ENCODE measurements at regions not wholly inside any gene's neighbourhood (a gene's known extent, or its start where the extent isn't known, plus 50 kb on each side); places are given as distances from the start of the nearest gene placed in this dataset.

DNA sequence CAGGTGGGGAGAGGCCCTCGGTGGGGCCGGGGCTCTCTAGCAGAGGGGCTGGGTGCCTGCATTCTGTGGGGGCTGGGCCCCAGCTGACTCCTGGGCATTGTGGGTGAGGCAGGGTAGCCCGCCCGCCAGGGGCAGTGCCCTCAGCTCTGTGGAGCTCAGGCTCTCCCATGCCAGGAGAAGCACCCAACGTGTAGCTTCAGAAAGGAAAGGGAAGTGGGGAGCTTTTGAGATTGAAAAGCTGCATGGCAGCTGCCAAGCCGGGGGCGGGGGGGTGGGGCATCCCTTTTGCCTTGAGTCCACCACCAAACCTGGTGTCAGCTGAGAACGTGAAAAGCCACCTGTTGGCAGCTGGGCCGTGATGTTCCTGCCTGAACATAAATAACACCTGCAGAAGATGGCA lies 192.1 kb upstream of the CIBAR2 start:
- TF ChIP-seq EP300 (IDR thresholded peaks at IDR 0.05; ENCODE audit: borderline replicate concordance in 1 of 2, low read depth in 1 of 2, low read length in 1 of 2) (no peak), RCOR1 (IDR thresholded peaks at IDR 0.05; ENCODE audit: low read length) (no peak), NRF1 (IDR thresholded peaks at IDR 0.05; ENCODE audit: low read depth, low read length) (no peak), MXI1 (IDR thresholded peaks at IDR 0.05; ENCODE audit: low read depth, low read length) (no peak), FOXM1 (IDR thresholded peaks at IDR 0.05; ENCODE audit: low read depth) (no peak), GATA2 (CRISPR knock-in tag; IDR thresholded peaks at IDR 0.05) (no peak), ELF1 (IDR thresholded peaks at IDR 0.05) (no peak), YY1 (IDR thresholded peaks at IDR 0.05; ENCODE audit: low read depth) (no peak), RAD21 (IDR thresholded peaks at IDR 0.05; ENCODE audit: low read length) (no peak)
- TF ChIP-seq, protein P1, sequence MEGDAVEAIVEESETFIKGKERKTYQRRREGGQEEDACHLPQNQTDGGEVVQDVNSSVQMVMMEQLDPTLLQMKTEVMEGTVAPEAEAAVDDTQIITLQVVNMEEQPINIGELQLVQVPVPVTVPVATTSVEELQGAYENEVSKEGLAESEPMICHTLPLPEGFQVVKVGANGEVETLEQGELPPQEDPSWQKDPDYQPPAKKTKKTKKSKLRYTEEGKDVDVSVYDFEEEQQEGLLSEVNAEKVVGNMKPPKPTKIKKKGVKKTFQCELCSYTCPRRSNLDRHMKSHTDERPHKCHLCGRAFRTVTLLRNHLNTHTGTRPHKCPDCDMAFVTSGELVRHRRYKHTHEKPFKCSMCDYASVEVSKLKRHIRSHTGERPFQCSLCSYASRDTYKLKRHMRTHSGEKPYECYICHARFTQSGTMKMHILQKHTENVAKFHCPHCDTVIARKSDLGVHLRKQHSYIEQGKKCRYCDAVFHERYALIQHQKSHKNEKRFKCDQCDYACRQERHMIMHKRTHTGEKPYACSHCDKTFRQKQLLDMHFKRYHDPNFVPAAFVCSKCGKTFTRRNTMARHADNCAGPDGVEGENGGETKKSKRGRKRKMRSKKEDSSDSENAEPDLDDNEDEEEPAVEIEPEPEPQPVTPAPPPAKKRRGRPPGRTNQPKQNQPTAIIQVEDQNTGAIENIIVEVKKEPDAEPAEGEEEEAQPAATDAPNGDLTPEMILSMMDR (IDR thresholded peaks at IDR 0.05) = no peak
- TF ChIP-seq, protein P2, sequence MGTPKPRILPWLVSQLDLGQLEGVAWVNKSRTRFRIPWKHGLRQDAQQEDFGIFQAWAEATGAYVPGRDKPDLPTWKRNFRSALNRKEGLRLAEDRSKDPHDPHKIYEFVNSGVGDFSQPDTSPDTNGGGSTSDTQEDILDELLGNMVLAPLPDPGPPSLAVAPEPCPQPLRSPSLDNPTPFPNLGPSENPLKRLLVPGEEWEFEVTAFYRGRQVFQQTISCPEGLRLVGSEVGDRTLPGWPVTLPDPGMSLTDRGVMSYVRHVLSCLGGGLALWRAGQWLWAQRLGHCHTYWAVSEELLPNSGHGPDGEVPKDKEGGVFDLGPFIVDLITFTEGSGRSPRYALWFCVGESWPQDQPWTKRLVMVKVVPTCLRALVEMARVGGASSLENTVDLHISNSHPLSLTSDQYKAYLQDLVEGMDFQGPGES (IDR thresholded peaks at IDR 0.05; ENCODE audit: low read depth, low read length) = no peak
- TF ChIP-seq, protein P3, sequence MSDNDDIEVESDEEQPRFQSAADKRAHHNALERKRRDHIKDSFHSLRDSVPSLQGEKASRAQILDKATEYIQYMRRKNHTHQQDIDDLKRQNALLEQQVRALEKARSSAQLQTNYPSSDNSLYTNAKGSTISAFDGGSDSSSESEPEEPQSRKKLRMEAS (IDR thresholded peaks at IDR 0.05; ENCODE audit: low read depth) = no peak
- TF ChIP-seq, protein P4, sequence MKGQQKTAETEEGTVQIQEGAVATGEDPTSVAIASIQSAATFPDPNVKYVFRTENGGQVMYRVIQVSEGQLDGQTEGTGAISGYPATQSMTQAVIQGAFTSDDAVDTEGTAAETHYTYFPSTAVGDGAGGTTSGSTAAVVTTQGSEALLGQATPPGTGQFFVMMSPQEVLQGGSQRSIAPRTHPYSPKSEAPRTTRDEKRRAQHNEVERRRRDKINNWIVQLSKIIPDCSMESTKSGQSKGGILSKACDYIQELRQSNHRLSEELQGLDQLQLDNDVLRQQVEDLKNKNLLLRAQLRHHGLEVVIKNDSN (IDR thresholded peaks at IDR 0.05; ENCODE audit: borderline replicate concordance, low read depth) = no peak
